ENCODE measurements at regions not wholly inside any gene's neighbourhood (a gene's known extent, or its start where the extent isn't known, plus 50 kb on each side); places are given as distances from the start of the nearest gene placed in this dataset.
"Not testable (repeated sequence)": the region's sequence is repeated elsewhere in the genome, so short reads cannot be mapped to it uniquely, and the experiment has no call there.

- DNase-seq = no peak
Measured at GRCh38 chr10:65234261-65234660, 1691.6 kb upstream of the LRRTM3 start.

GRCh38 chr10:65235266-65235665 is 1690.6 kb upstream of the LRRTM3 start:
- no peak for DNase-seq

GRCh38 chr10:65235846-65236245 is 1690.0 kb upstream of the LRRTM3 start:
- DNase-seq = no peak

- DNase-seq = no peak
Measured at GRCh38 chr10:65265451-65265954, 1660.3 kb upstream of the LRRTM3 start.

- not testable (repeated sequence) for DNase-seq
Measured at GRCh38 chr10:65269551-65269950, 1656.3 kb upstream of the LRRTM3 start.

GRCh38 chr10:65270969-65271368 is 1654.9 kb upstream of the LRRTM3 start:
- no peak for DNase-seq

GRCh38 chr10:65273115-65273514 is 1652.7 kb upstream of the LRRTM3 start:
- no peak for DNase-seq

GRCh38 chr10:65275296-65275695 is 1650.5 kb upstream of the LRRTM3 start:
- DNase-seq = no peak

- no peak for DNase-seq
Measured at GRCh38 chr10:65284495-65285041, 1641.3 kb upstream of the LRRTM3 start.

- DNase-seq = not testable (repeated sequence)
Measured at GRCh38 chr10:65285726-65286125, 1640.1 kb upstream of the LRRTM3 start.

- no peak for DNase-seq
Measured at GRCh38 chr10:65291286-65291685, 1634.5 kb upstream of the LRRTM3 start.

- DNase-seq = no peak
Measured at GRCh38 chr10:65292551-65292950, 1633.3 kb upstream of the LRRTM3 start.

- no peak for DNase-seq
Measured at GRCh38 chr10:65294329-65294728, 1631.5 kb upstream of the LRRTM3 start.

- no peak for DNase-seq
Measured at GRCh38 chr10:65301181-65301580, 1624.7 kb upstream of the LRRTM3 start.

GRCh38 chr10:65306201-65306600 is 1619.6 kb upstream of the LRRTM3 start:
- DNase-seq = no peak

GRCh38 chr10:65312876-65313275 is 1613.0 kb upstream of the LRRTM3 start:
- DNase-seq = no peak

GRCh38 chr10:65313406-65313805 is 1612.4 kb upstream of the LRRTM3 start:
- no peak for DNase-seq

GRCh38 chr10:65314253-65314652 is 1611.6 kb upstream of the LRRTM3 start:
- no peak for DNase-seq

GRCh38 chr10:65319493-65319892 is 1606.3 kb upstream of the LRRTM3 start:
- DNase-seq = no peak

- DNase-seq = no peak
Measured at GRCh38 chr10:65320236-65321026, 1605.4 kb upstream of the LRRTM3 start.

GRCh38 chr10:65323802-65324201 is 1602.0 kb upstream of the LRRTM3 start:
- DNase-seq = no peak

- DNase-seq = no peak
Measured at GRCh38 chr10:65325913-65326312, 1599.9 kb upstream of the LRRTM3 start.

GRCh38 chr10:65328486-65328885 is 1597.3 kb upstream of the LRRTM3 start:
- no peak for DNase-seq

- DNase-seq = no peak
Measured at GRCh38 chr10:65335311-65335710, 1590.5 kb upstream of the LRRTM3 start.

- no peak for DNase-seq
Measured at GRCh38 chr10:65340340-65340739, 1585.5 kb upstream of the LRRTM3 start.
